Neural cell (in vitro differentiated cells): ENCODE measurements at regions not wholly inside any gene's neighbourhood (a gene's known extent, or its start where the extent isn't known, plus 50 kb on each side); places are given as distances from the start of the nearest gene placed in this dataset.

Experiments used
- H2AFZ ChIP-seq: fragments of 200-600, 300-800 bp; sonication (generic), shearing (Covaris generic); 2 replicates; pipeline ENCODE4 v1.6.0; 2014; ENCODE audit warnings: low read depth, mild to moderate bottlenecking, antibody characterized with exemption, low read length, moderate library complexity
- H3F3A ChIP-seq: fragments of 200-600 bp; shearing (Covaris generic); 2 replicates; pipeline ENCODE4 v1.6.1; 2016; ENCODE audit warnings: mild to moderate bottlenecking, moderate library complexity, mixed read lengths, antibody characterized with exemption, low read length; ENCODE audit not compliant: insufficient read depth, poor library complexity, severe bottlenecking
- H3K27ac ChIP-seq: fragments of 200-600, 300-800 bp; sonication (generic), shearing (Covaris generic); 2 replicates; pipeline ENCODE4 v1.5.1; 2014; ENCODE audit warnings: mild to moderate bottlenecking, low read length, moderate library complexity
- H3K27me3 ChIP-seq: fragments of 300-800, 200-600 bp; sonication (generic), shearing (Covaris generic); 2 replicates; pipeline ENCODE4 v1.6.0; 2014; ENCODE audit warnings: mild to moderate bottlenecking, low read depth, low read length, moderate library complexity; ENCODE audit not compliant: insufficient read depth
- H3K36me3 ChIP-seq: fragments of 300-800, 200-600 bp; sonication (generic), shearing (Covaris generic); 2 replicates; pipeline ENCODE4 v1.5.1; 2014; ENCODE audit warnings: mild to moderate bottlenecking, antibody characterized with exemption, low read length, moderate library complexity; ENCODE audit not compliant: insufficient read depth
- H3K4me2 ChIP-seq: fragments of 300-800, 200-600 bp; sonication (generic), shearing (Covaris generic); 2 replicates; pipeline ENCODE4 v1.6.0; 2014; ENCODE audit warnings: mild to moderate bottlenecking, low read length
- H3K4me3 ChIP-seq: fragments of 300-800, 200-600 bp; sonication (generic), shearing (Covaris generic); 2 replicates; pipeline ENCODE4 v1.5.1; 2014; ENCODE audit warnings: mild to moderate bottlenecking, low read length, moderate library complexity
- H3K79me2 ChIP-seq: fragments of 200-600 bp; shearing (Covaris generic); replicated peaks from 2 replicates; pipeline ENCODE4 v1.6.0; 2014; ENCODE audit warnings: mild to moderate bottlenecking, low read length, moderate library complexity; ENCODE audit not compliant: insufficient read depth
- H3K9ac ChIP-seq: fragments of 300-800, 200-600 bp; sonication (generic), shearing (Covaris generic); 2 replicates; pipeline ENCODE4 v1.6.1; 2016; ENCODE audit warnings: mild to moderate bottlenecking, low read length, mixed read lengths
- H3K9me2 ChIP-seq: fragments of 200-600 bp; shearing (Covaris generic); 2 replicates; pipeline ENCODE4 v1.6.1; 2016; ENCODE audit warnings: mild to moderate bottlenecking, low read length, mixed read lengths; ENCODE audit not compliant: insufficient read depth
- H3K9me3 ChIP-seq: fragments of 200-600, 300-800 bp; sonication (generic), shearing (Covaris generic); 2 replicates; pipeline ENCODE4 v1.6.1; 2016; ENCODE audit warnings: mild to moderate bottlenecking, mixed run types, low read length, moderate library complexity, mixed read lengths
- H4K20me1 ChIP-seq: fragments of 200-600 bp; shearing (Covaris generic); 2 replicates; pipeline ENCODE4 v1.6.1; 2016; ENCODE audit warnings: mild to moderate bottlenecking, mixed run types; ENCODE audit not compliant: insufficient read depth
- POLR2AphosphoS5 ChIP-seq: IDR thresholded peaks from 2 replicates; pipeline ENCODE4 v1.6.1; 2012
- RAD21 ChIP-seq: fragments of 450-650 bp; conservative IDR thresholded peaks from 2 replicates; pipeline ENCODE4 v1.6.1; 2014; ENCODE audit warnings: antibody characterized with exemption, mild to moderate bottlenecking, moderate library complexity
- SMC3 ChIP-seq: fragments of 450-650 bp; conservative IDR thresholded peaks from 2 replicates; pipeline ENCODE4 v1.6.1; 2014; ENCODE audit warnings: antibody characterized with exemption, mild to moderate bottlenecking, moderate library complexity; ENCODE audit not compliant: poor library complexity

DNA sequence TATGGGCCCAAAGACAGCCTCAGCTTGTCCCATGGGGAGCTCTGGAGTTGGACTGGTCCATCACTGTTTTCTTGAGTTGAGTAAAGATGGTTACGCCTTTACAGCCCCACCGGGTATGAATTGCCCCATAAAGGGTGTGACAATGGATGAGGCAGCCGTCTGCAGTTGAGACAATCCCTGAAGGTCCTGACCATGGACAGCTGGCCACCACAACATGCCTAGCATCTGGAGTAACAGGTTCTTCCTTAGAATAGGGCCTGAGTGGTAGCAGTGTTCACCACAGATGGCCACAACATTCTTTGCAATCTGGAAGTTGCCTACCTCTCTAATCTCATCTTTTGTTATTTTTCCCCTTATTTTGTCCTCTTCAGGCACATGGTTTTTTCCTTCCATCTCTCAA is 51.5 kb upstream of the HS3ST2 start:
- no peak overlapping the region for H2AFZ ChIP-seq
- no peaks in the 10 kb centered on the region for H3K9me3 ChIP-seq
- H3K36me3 ChIP-seq = no peaks in the 10 kb centered on the region
- no peak overlapping the region for H3K9ac ChIP-seq
- no peaks in the 10 kb centered on the region for H3K27me3 ChIP-seq
- H3F3A ChIP-seq = no peaks in the 10 kb centered on the region
- H3K79me2 ChIP-seq = no peaks in the 10 kb centered on the region
- no peak overlapping the region for H3K27ac ChIP-seq
- no peak for TF ChIP-seq RAD21
- no peak overlapping the region for H3K4me3 ChIP-seq
- H3K4me2 ChIP-seq = no peak overlapping the region
- H4K20me1 ChIP-seq = no peaks in the 10 kb centered on the region
- H3K9me2 ChIP-seq = no peaks in the 10 kb centered on the region

DNA sequence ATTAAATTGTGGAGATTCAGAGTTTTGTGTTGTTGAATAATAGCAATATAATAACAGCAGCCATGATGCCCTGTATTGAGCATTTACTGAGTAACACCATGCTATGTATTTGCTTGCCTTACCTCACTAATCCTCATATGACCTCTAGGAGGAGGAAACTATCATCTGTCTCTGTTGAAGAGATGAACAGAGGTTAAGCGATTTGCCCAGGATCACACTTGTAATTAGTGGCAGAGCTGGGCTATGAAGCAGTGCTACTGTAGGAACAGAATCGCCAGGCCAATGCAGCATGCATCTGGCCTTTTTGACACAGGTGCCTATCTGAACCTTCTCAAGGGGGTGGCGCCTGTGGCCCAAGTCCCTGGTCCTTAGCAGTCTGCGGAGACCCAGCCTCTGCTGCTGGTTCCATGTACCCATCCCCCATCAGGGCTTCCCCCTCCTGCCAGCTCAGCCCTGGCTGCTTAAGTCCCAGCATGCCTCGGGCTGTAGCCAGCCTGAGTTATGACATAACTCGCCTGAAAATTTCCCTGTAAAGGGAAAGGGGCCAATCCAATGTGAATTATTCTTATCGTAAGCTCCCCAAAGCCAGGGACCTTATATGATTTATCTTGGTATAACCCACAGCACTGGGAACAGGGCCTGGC is 50.4 kb upstream of the HS3ST2 start:
- no peaks in the 10 kb centered on the region for H3K27me3 ChIP-seq
- no peak overlapping the region for H3K27ac ChIP-seq
- H3K4me3 ChIP-seq = no peak overlapping the region
- H3K9me3 ChIP-seq = no peaks in the 10 kb centered on the region
- H3K36me3 ChIP-seq = no peaks in the 10 kb centered on the region
- H3K4me2 ChIP-seq = no peak overlapping the region
- no peak overlapping the region for H3K9ac ChIP-seq
- no peaks in the 10 kb centered on the region for H3K79me2 ChIP-seq
- H3F3A ChIP-seq = no peaks in the 10 kb centered on the region
- H3K9me2 ChIP-seq = no peaks in the 10 kb centered on the region
- H4K20me1 ChIP-seq = no peaks in the 10 kb centered on the region
- TF ChIP-seq SMC3 = peak; percentile 18
- TF ChIP-seq POLR2AphosphoS5 = no peak
- no peak overlapping the region for H2AFZ ChIP-seq
